Ovary (tissue), 3 donors: ENCODE measurements at regions not wholly inside any gene's neighbourhood (a gene's known extent, or its start where the extent isn't known, plus 50 kb on each side); places are given as distances from the start of the nearest gene placed in this dataset.

ENCODE experiments used
- POLR2A ChIP-seq: fragments of 450-650 bp; IDR thresholded peaks from one replicate; pipeline ENCODE4 v1.6.1; 2017; ENCODE audit warnings: antibody characterized with exemption, mild to moderate bottlenecking, moderate library complexity
- TF ChIP-seq, protein P1 (sequence below), 3 donors: fragments of 450-650 bp in 2 of 3; fragments of 200-600 bp in 1 of 3; IDR thresholded peaks; one replicate each; pipeline versions ENCODE4 v1.5.1 to v1.8.0; 2016 to 2022; ENCODE audit warnings: antibody characterized with exemption in 3 of 3, mild to moderate bottlenecking in 1 of 3
- donor health status: DM: no; HTN: no; CAD: no.

DNA sequence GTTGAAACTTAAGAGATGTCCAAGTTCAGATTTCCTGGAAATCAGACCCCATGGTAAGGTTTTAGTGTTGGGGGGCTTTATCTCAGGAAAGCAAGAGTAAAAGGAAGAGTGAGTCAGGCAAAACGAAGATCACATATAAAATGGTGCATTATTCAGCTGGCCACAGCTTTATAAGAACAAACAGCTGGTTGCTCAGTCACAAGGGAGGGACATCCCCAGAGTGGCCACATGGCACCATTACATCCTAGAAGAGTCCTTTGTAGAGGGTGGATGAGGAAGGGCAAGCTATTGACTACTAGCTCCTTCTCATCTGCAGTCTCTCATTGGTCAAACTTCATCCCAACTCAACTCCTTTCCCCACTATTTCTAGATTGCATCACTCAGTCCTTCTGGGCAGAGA lies 68.3 kb upstream of the COL8A1 start:
- TF ChIP-seq, protein P1, sequence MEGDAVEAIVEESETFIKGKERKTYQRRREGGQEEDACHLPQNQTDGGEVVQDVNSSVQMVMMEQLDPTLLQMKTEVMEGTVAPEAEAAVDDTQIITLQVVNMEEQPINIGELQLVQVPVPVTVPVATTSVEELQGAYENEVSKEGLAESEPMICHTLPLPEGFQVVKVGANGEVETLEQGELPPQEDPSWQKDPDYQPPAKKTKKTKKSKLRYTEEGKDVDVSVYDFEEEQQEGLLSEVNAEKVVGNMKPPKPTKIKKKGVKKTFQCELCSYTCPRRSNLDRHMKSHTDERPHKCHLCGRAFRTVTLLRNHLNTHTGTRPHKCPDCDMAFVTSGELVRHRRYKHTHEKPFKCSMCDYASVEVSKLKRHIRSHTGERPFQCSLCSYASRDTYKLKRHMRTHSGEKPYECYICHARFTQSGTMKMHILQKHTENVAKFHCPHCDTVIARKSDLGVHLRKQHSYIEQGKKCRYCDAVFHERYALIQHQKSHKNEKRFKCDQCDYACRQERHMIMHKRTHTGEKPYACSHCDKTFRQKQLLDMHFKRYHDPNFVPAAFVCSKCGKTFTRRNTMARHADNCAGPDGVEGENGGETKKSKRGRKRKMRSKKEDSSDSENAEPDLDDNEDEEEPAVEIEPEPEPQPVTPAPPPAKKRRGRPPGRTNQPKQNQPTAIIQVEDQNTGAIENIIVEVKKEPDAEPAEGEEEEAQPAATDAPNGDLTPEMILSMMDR (IDR thresholded peaks at IDR 0.05): no peak
- TF ChIP-seq POLR2A: no peak
